DND-41 (cell line): ENCODE measurements at regions not wholly inside any gene's neighbourhood (a gene's known extent, or its start where the extent isn't known, plus 50 kb on each side); places are given as distances from the start of the nearest gene placed in this dataset.

Experiments used
- ATAC-seq: fragments of 200-7000 bp; cut with Tn5 transposase; 3 replicates; pipeline ENCODE4 v1.9.1; 2021; ENCODE audit warnings: low read depth; ENCODE audit not compliant: insufficient read depth
- DNase-seq: peaks from one replicate; pipeline ENCODE4 v3.0.0-alpha.2; 2020
- H2AFZ ChIP-seq: 2 replicates; pipeline ENCODE4 v1.6.0; 2012; ENCODE audit warnings: low read depth, low read length
- H3K27ac ChIP-seq: 2 replicates; pipeline ENCODE4 v1.5.1; 2012; ENCODE audit warnings: low read length, inconsistent platforms
- H3K27me3 ChIP-seq: fragments of 200-600 bp; sonication (generic); 2 replicates; pipeline ENCODE4 v1.6.0; 2012; ENCODE audit warnings: low read length, mild to moderate bottlenecking, inconsistent platforms; ENCODE audit not compliant: insufficient read depth, poor library complexity
- H3K36me3 ChIP-seq: 2 replicates; pipeline ENCODE4 v1.5.1; 2012; ENCODE audit warnings: low read length, inconsistent platforms; ENCODE audit not compliant: insufficient read depth
- H3K4me1 ChIP-seq: 2 replicates; pipeline ENCODE4 v1.5.1; 2012; ENCODE audit warnings: mild to moderate bottlenecking, low read length; ENCODE audit not compliant: insufficient read depth
- H3K4me2 ChIP-seq: 2 replicates; pipeline ENCODE4 v1.6.0; 2012; ENCODE audit warnings: mild to moderate bottlenecking, moderate library complexity, low read length, inconsistent platforms; ENCODE audit not compliant: insufficient read depth
- H3K4me3 ChIP-seq, 2 experiments: fragments of 200-600 bp in 1 of 2; shearing (Covaris generic) in 1 of 2; 2 replicates each; pipeline ENCODE4 v1.5.1; 2012 to 2016; ENCODE audit warnings: inconsistent platforms in 2 of 2, low read length in 2 of 2, mild to moderate bottlenecking in 2 of 2, low read depth in 1 of 2, moderate library complexity in 1 of 2
- H3K79me2 ChIP-seq: 2 replicates; pipeline ENCODE4 v1.6.0; 2012; ENCODE audit warnings: low read length, inconsistent platforms; ENCODE audit not compliant: insufficient read depth
- H3K9ac ChIP-seq: 2 replicates; pipeline ENCODE4 v1.6.0; 2012; ENCODE audit warnings: low read depth, mild to moderate bottlenecking, inconsistent platforms, low read length, moderate library complexity
- H3K9me3 ChIP-seq: 2 replicates; pipeline ENCODE4 v1.5.1; 2012; ENCODE audit warnings: low read length, moderate library complexity, mild to moderate bottlenecking, inconsistent platforms; ENCODE audit not compliant: insufficient read depth, severe bottlenecking
- H4K20me1 ChIP-seq: 2 replicates; pipeline ENCODE4 v1.6.0; 2012; ENCODE audit warnings: low read length; ENCODE audit not compliant: insufficient read depth
- CTCF ChIP-seq: IDR thresholded peaks from 2 replicates; pipeline ENCODE4 v1.5.1; 2012; ENCODE audit warnings: borderline replicate concordance, low read length, moderate library complexity, mild to moderate bottlenecking; ENCODE audit not compliant: poor library complexity, severe bottlenecking; ENCODE audit errors: extremely low read depth
- EZH2 ChIP-seq: IDR thresholded peaks from 3 replicates; pipeline ENCODE4 v1.6.1; 2012; ENCODE audit warnings: borderline replicate concordance, low read depth, mild to moderate bottlenecking, moderate library complexity, low read length, inconsistent platforms; ENCODE audit not compliant: severe bottlenecking

- DNase-seq (no peak), ATAC-seq (no peak)
- Histone ChIP-seq H3K27me3 (no peaks in the 10 kb centered on the region), H3K9ac (no peak overlapping the region), H4K20me1 (no peaks in the 10 kb centered on the region), H3K9me3 (no peaks in the 10 kb centered on the region), H2AFZ (no peak overlapping the region), H3K27ac (no peak overlapping the region), H3K4me1 (no peaks in the 10 kb centered on the region), H3K36me3 (no peaks in the 10 kb centered on the region), H3K4me2 (no peak overlapping the region), H3K79me2 (no peaks in the 10 kb centered on the region), H3K4me3 (no peak overlapping the region)
- no peak for TF ChIP-seq EZH2
- TF ChIP-seq CTCF, result no peak
These were observed 236.7 kb upstream of the CCNH start for GRCh38 chr5:87649455-87649854.

GRCh38 chr5:87645224-87645623 lies 232.5 kb upstream of the CCNH start:
- TF ChIP-seq EZH2, result no peak
- no peak for TF ChIP-seq CTCF
- Histone ChIP-seq H3K4me2 (no peak overlapping the region), H3K27me3 (no peaks in the 10 kb centered on the region), H3K9ac (no peak overlapping the region), H3K27ac (no peak overlapping the region), H2AFZ (no peak overlapping the region), H3K4me3 (no peak overlapping the region), H3K4me1 (no peaks in the 10 kb centered on the region), H3K9me3 (no peaks in the 10 kb centered on the region), H3K36me3 (no peaks in the 10 kb centered on the region), H3K79me2 (no peaks in the 10 kb centered on the region), H4K20me1 (no peaks in the 10 kb centered on the region)
- ATAC-seq (no peak), DNase-seq (no peak)

- no peak for TF ChIP-seq CTCF
- TF ChIP-seq EZH2, result no peak
- ATAC-seq (no peak), DNase-seq (no peak)
- Histone ChIP-seq H2AFZ (no peak overlapping the region), H3K9me3 (no peaks in the 10 kb centered on the region), H3K36me3 (no peaks in the 10 kb centered on the region), H4K20me1 (no peaks in the 10 kb centered on the region), H3K4me1 (no peaks in the 10 kb centered on the region), H3K4me2 (no peak overlapping the region), H3K4me3 (no peak overlapping the region), H3K79me2 (no peaks in the 10 kb centered on the region), H3K27ac (no peak overlapping the region), H3K27me3 (no peaks in the 10 kb centered on the region), H3K9ac (no peak overlapping the region)
These were observed 228.2 kb upstream of the CCNH start for GRCh38 chr5:87640902-87641301.

- Histone ChIP-seq H3K4me1 (no peaks in the 10 kb centered on the region), H3K27ac (no peak overlapping the region), H3K4me2 (no peak overlapping the region), H3K9me3 (no peaks in the 10 kb centered on the region), H3K36me3 (no peaks in the 10 kb centered on the region), H3K4me3 (no peak overlapping the region), H3K9ac (no peak overlapping the region), H2AFZ (no peak overlapping the region), H4K20me1 (no peaks in the 10 kb centered on the region), H3K27me3 (no peaks in the 10 kb centered on the region), H3K79me2 (no peaks in the 10 kb centered on the region)
- ATAC-seq, result no peak
- DNase-seq, result no peak
- no peak for TF ChIP-seq CTCF
- TF ChIP-seq EZH2, result no peak
These were observed 214.6 kb upstream of the CCNH start for GRCh38 chr5:87627363-87627762.
